ENCODE measurements at regions not wholly inside any gene's neighbourhood (a gene's known extent, or its start where the extent isn't known, plus 50 kb on each side); places are given as distances from the start of the nearest gene placed in this dataset.

- no peak overlapping the region for H3K27ac Mint-ChIP-seq
- H3K27me3 ChIP-seq (ENCODE audit: control insufficient read depth in 1 of 2, insufficient read depth in 2 of 2, low read length in 2 of 2) = no peaks in the 10 kb centered on the region
Measured at GRCh38 chr3:20537234-20537633, 351.2 kb upstream of the SGO1 start.

GRCh38 chr3:20529911-20530310, 343.9 kb upstream of the SGO1 start:
- ChIA-PET CTCF (no interaction called here), POLR2A (no interaction called here)
- Histone ChIP-seq H3K4me3 (ENCODE audit: low read length) (no peak overlapping the region), H3K9me3 (ENCODE audit: control insufficient read depth in 1 of 2, insufficient read depth in 1 of 2, low read length in 2 of 2) (no peaks in the 10 kb centered on the region), H3K27ac (ENCODE audit: low read depth in 1 of 2, low read length in 2 of 2) (no peak overlapping the region), H3K36me3 (ENCODE audit: insufficient read depth, low read length) (no peaks in the 10 kb centered on the region), H3K27me3 (ENCODE audit: control insufficient read depth in 1 of 2, insufficient read depth in 2 of 2, low read length in 2 of 2) (no peaks in the 10 kb centered on the region), H3K4me1 (ENCODE audit: insufficient read depth, low read length) (no peaks in the 10 kb centered on the region)
- H3K4me1 Mint-ChIP-seq (ENCODE audit: low read depth) = no peaks in the 10 kb centered on the region
- intact Hi-C loops (cut with DNase I, micrococcal nuclease) = no loop called here
- H3K9me3 Mint-ChIP-seq = peaks cover 2% of the 10 kb centered on the region
- no peaks in the 10 kb centered on the region for H3K36me3 Mint-ChIP-seq (ENCODE audit: low read depth)
- no peak for ATAC-seq (ENCODE audit: poor library complexity)
- no peak overlapping the region for H3K27ac Mint-ChIP-seq
- DNase-seq = no peak
- no peak for TF ChIP-seq CTCF (IDR thresholded peaks at IDR 0.05)
- no peak overlapping the region for H3K4me3 Mint-ChIP-seq
- H3K27me3 Mint-ChIP-seq = no peaks in the 10 kb centered on the region

More at GRCh38 chr3:20537234-20537633, 351.2 kb upstream of the SGO1 start:
- Mint-ChIP-seq H3K27me3 (no peaks in the 10 kb centered on the region), H3K36me3 (ENCODE audit: low read depth) (no peaks in the 10 kb centered on the region), H3K4me1 (ENCODE audit: low read depth) (no peaks in the 10 kb centered on the region), H3K4me3 (no peak overlapping the region), H3K9me3 (peaks cover 2% of the 10 kb centered on the region)
- Histone ChIP-seq H3K9me3 (ENCODE audit: control insufficient read depth in 1 of 2, insufficient read depth in 1 of 2, low read length in 2 of 2) (no peaks in the 10 kb centered on the region), H3K27ac (ENCODE audit: low read depth in 1 of 2, low read length in 2 of 2) (no peak overlapping the region), H3K36me3 (ENCODE audit: insufficient read depth, low read length) (no peaks in the 10 kb centered on the region), H3K4me1 (ENCODE audit: insufficient read depth, low read length) (no peaks in the 10 kb centered on the region), H3K4me3 (ENCODE audit: low read length) (no peak overlapping the region)
- ATAC-seq (ENCODE audit: poor library complexity) (no peak), DNase-seq (no peak)
- ChIA-PET POLR2A (no interaction called here), CTCF (no interaction called here)
- TF ChIP-seq CTCF (IDR thresholded peaks at IDR 0.05) = no peak
- intact Hi-C loops (cut with DNase I, micrococcal nuclease) = no loop called here

- no peak for TF ChIP-seq CTCF (IDR thresholded peaks at IDR 0.05)
- CTCF ChIA-PET = no interaction called here
- intact Hi-C loops (cut with DNase I, micrococcal nuclease) = no loop called here
Measured at GRCh38 chr3:20528180-20528770, 342.3 kb upstream of the SGO1 start.

More at GRCh38 chr3:20528180-20528770, 342.3 kb upstream of the SGO1 start:
- Histone ChIP-seq H3K4me1 (ENCODE audit: insufficient read depth, low read length) (no peaks in the 10 kb centered on the region), H3K4me3 (ENCODE audit: low read length) (no peak overlapping the region), H3K9me3 (ENCODE audit: control insufficient read depth in 1 of 2, insufficient read depth in 1 of 2, low read length in 2 of 2) (no peaks in the 10 kb centered on the region), H3K36me3 (ENCODE audit: insufficient read depth, low read length) (no peaks in the 10 kb centered on the region), H3K27me3 (ENCODE audit: control insufficient read depth in 1 of 2, insufficient read depth in 2 of 2, low read length in 2 of 2) (no peaks in the 10 kb centered on the region), H3K27ac (ENCODE audit: low read depth in 1 of 2, low read length in 2 of 2) (no peak overlapping the region)
- H3K27me3 Mint-ChIP-seq = no peaks in the 10 kb centered on the region
- H3K36me3 Mint-ChIP-seq (ENCODE audit: low read depth) = no peaks in the 10 kb centered on the region
- no peak overlapping the region for H3K27ac Mint-ChIP-seq
- H3K9me3 Mint-ChIP-seq = no peaks in the 10 kb centered on the region
- no peaks in the 10 kb centered on the region for H3K4me1 Mint-ChIP-seq (ENCODE audit: low read depth)
- DNase-seq (no peak), ATAC-seq (ENCODE audit: poor library complexity) (no peak)
- H3K4me3 Mint-ChIP-seq = no peak overlapping the region
- POLR2A ChIA-PET = no interaction called here
